Mesodermal cell (in vitro differentiated cells): ENCODE measurements at regions not wholly inside any gene's neighbourhood (a gene's known extent, or its start where the extent isn't known, plus 50 kb on each side); places are given as distances from the start of the nearest gene placed in this dataset.

ENCODE experiments used
- H3K27ac ChIP-seq: 2 replicates; pipeline ENCODE4 v1.7.0; 2013; ENCODE audit warnings: mild to moderate bottlenecking, low read depth, low read length, moderate library complexity; ENCODE audit not compliant: severe bottlenecking
- H3K36me3 ChIP-seq: 2 replicates; pipeline ENCODE4 v1.7.1; 2013; ENCODE audit warnings: mild to moderate bottlenecking, low read length, moderate library complexity; ENCODE audit not compliant: control insufficient read depth, insufficient read depth
- H3K4me1 ChIP-seq: one replicate; pipeline ENCODE4 v1.7.1; 2013; ENCODE audit warnings: mild to moderate bottlenecking, low read length; ENCODE audit not compliant: insufficient read depth, control insufficient read depth, poor library complexity, severe bottlenecking
- H3K4me3 ChIP-seq: 2 replicates; pipeline ENCODE4 v1.7.0; 2013; ENCODE audit warnings: low read length, control low read depth, mild to moderate bottlenecking; ENCODE audit not compliant: insufficient read depth, poor library complexity, severe bottlenecking; ENCODE audit errors: extremely low read depth
- H3K9me3 ChIP-seq: 2 replicates; pipeline ENCODE4 v1.7.1; 2013; ENCODE audit warnings: mild to moderate bottlenecking, low read length, moderate library complexity; ENCODE audit not compliant: control insufficient read depth
- WGBS, 2 experiments: methylation state at CpG; one replicate each; pipeline ENCODE4 v1.1.5; 2013; ENCODE audit warnings: missing lambda C conversion rate in 2 of 2; ENCODE audit not compliant: insufficient coverage in 2 of 2; 5-methylcytosine and 5-hydroxymethylcytosine counted together

DNA sequence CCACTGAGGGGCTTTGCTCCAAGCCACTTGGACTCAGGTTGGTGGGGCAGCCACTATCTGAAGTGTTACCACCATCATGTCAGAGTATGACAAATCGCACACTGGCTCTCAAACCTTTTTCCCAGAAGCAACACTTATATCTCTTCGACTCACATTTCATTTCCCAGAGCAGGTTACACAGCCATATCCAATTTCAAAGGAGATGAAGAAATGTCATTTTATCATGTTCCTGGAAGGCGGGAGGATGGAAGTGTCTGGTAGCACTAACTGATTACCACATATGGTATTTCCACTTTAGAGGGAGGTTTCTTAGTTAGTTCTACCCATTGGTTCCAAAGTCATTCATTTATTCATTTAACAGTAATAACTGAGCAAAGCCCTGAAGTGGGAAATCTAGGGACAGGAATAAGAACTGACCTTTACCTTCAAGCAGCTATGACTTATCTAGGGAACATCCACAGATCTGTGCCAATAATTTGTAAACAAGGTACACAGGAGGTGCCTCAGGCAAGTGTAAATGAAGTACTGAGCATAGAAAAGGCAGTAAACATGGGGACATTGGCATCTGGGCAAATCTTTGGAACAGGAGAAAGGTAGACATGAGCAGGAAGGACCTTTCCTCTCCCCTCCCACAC lies 54.9 kb upstream of the LRRC55 start:
- H3K9me3 ChIP-seq = no peaks in the 10 kb centered on the region
- H3K27ac ChIP-seq = no peak overlapping the region
- peaks cover 29% of the 10 kb centered on the region for H3K4me1 ChIP-seq
- no peaks in the 10 kb centered on the region for H3K36me3 ChIP-seq
- 100% methylated on average over 1 to 2 of the region's 3 CpGs for WGBS, 2 experiments
- no peak overlapping the region for H3K4me3 ChIP-seq

DNA sequence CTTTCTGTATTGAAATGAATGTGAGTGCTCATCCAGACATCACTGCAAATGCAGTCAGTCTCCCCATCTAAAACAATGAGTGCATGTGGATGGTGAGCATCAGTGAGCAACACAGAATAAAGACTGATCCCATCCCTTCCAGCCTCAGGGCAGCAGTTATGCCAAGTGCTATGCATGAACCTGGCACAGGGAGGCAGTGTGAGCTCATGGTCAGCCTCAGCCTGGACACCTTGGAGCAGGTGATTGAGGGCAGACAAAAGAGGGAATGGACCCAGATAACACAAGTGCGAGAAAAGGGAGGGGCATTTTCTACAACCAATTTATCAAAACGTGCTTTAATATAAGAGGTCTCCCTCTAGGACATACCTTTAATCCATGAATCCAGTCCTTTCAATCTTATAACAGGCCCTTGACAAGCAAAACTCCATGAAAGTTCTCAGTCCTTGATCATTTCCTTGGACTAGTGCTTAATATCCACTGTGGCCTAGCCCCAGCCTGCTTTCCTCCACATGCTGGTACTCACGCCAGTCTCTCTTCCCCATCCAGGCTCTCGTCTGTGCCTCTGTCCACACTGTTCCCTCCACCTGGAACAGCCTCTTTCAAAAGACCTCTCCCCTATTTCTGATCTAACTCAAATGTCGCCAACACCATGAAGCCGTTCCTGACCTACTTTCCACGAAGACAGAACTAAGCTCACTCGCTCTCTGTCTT lies 50.5 kb upstream of the LRRC55 start:
- Histone ChIP-seq H3K4me1 (no peaks in the 10 kb centered on the region), H3K9me3 (no peaks in the 10 kb centered on the region), H3K27ac (no peak overlapping the region), H3K36me3 (no peaks in the 10 kb centered on the region), H3K4me3 (no peak overlapping the region)
- WGBS, 2 experiments = 75 to 77% methylated on average over 3 to 8 of the region's 8 CpGs
